ENCODE measurements at regions not wholly inside any gene's neighbourhood (a gene's known extent, or its start where the extent isn't known, plus 50 kb on each side); places are given as distances from the start of the nearest gene placed in this dataset.
A peak's percentile ranks its signal among the peaks of the same experiment; 100 is the strongest.

GRCh38 chr14:101623685-101624444 lies 62.6 kb downstream of the DIO3 start:
- H3K27me3 ChIP-seq (ENCODE audit: control insufficient read depth in 2 of 2, insufficient read depth in 2 of 2, low read length in 2 of 2) = no peaks in the 10 kb centered on the region
- intact Hi-C loops (cut with micrococcal nuclease) (no loop called here), in situ Hi-C loops (cut with MboI) (no loop called here)
- peak overlapping the region in 1 of 2 experiments; percentile 64; a peak in 2 of 4 replicates for H3K9ac ChIP-seq (ENCODE audit: insufficient read depth in 1 of 2, low read depth in 2 of 2, low read length in 2 of 2)
- no peaks in the 10 kb centered on the region for H3K36me3 ChIP-seq (ENCODE audit: control insufficient read depth, insufficient read depth, low read length)
- DNase-seq (ENCODE audit: extremely low read depth in 1 of 4, low spot score in 3 of 4) (no peak), FAIRE-seq (no peak), ATAC-seq (no peak)
- H3K9me3 ChIP-seq (replicated peaks; ENCODE audit: control insufficient read depth, insufficient read depth, low read depth, low read length) = no peaks in the 10 kb centered on the region
- no peak overlapping the region for H3K4me3 ChIP-seq
- H3K79me2 ChIP-seq (ENCODE audit: control insufficient read depth, insufficient read depth, low read length) = no peaks in the 10 kb centered on the region
- peaks cover 2% of the 10 kb centered on the region for H3K9me1 ChIP-seq (ENCODE audit: control insufficient read depth, insufficient read depth, low read length)
- CTCF ChIA-PET (ENCODE audit: low intra/inter-chr PET ratio) = no interaction called here
- H3K27ac ChIP-seq (ENCODE audit: extremely low read depth, low read depth, low read length) = no peak overlapping the region
- H2AFZ ChIP-seq (ENCODE audit: low read depth, low read length) = no peak overlapping the region
- no peaks in the 10 kb centered on the region for H4K20me1 ChIP-seq (replicated peaks; ENCODE audit: control insufficient read depth, insufficient read depth, low read length)
- 72% methylated on average over 9 of the region's 9 CpGs for WGBS (ENCODE audit: insufficient coverage, low coverage, missing lambda C conversion rate)
- no peak overlapping the region for H3K4me2 ChIP-seq (ENCODE audit: insufficient read depth, low read length)
- no TSS peak for BruUV-seq (replicated peaks)
- POLR2A ChIA-PET = interaction anchor here (0.6 to 1.0 kb wide), 3 partner anchors 8 to 218 kb away, joined by 3 read pairs; no protein-coding TSS in a partner anchor
- H3K4me1 ChIP-seq (replicated peaks in 1 of 2; ENCODE audit: control insufficient read depth in 2 of 2, insufficient read depth in 2 of 2, low read length in 2 of 2) = peaks cover 4 to 50% of the 10 kb centered on the region in 2 experiments; a peak in 4 of 5 replicates
- TF ChIP-seq TAF1 (IDR thresholded peaks at IDR 0.05; ENCODE audit: control insufficient read depth, extremely low read depth, insufficient read depth, low read length, severe bottlenecking) = no peak
- TF ChIP-seq ZNF449 (CRISPR knock-in tag; IDR thresholded peaks at IDR 0.05) = no peak
- no peak for TF ChIP-seq MNT (conservative IDR thresholded peaks at IDR 0.05)
- no peak for TF ChIP-seq HMGN3 (IDR thresholded peaks at IDR 0.05; ENCODE audit: borderline replicate concordance, extremely low read depth, insufficient read length, low read depth, low read length)
- TF ChIP-seq SMARCC2 (IDR thresholded peaks at IDR 0.05; ENCODE audit: low read depth) = no peak
- no peak for TF ChIP-seq ARID4B (CRISPR knock-in tag; IDR thresholded peaks at IDR 0.05)
- TF ChIP-seq RAD51 (IDR thresholded peaks at IDR 0.05; ENCODE audit: borderline replicate concordance, low read depth) = no peak
- TF ChIP-seq ATF4 (CRISPR knock-in tag; IDR thresholded peaks at IDR 0.05) = no peak
- TF ChIP-seq NKRF (IDR thresholded peaks at IDR 0.05; ENCODE audit: borderline replicate concordance) = no peak

Data from K562 (cell line).